Caco-2 (cell line): ENCODE measurements at regions not wholly inside any gene's neighbourhood (a gene's known extent, or its start where the extent isn't known, plus 50 kb on each side); places are given as distances from the start of the nearest gene placed in this dataset.

Experiments used
- BruUV-seq: library from RNA; stranded (reverse); fragments of 400-500 nt; replicated peaks from 2 replicates; lab custom pipeline; 2021; lab: Mats Ljungman, UMichigan
- CTCF ChIA-PET: fragments of 300-600 bp; sonication (Branson Sonifier 250); formaldehyde crosslinking; loops from one replicate; lab custom pipeline; 2022; ENCODE audit warnings: antibody characterized with exemption; lab: Charles Lee
- POLR2A ChIA-PET: fragments of 300-600 bp; sonication (Branson Sonifier 250); formaldehyde crosslinking; loops from one replicate; lab custom pipeline; 2022; ENCODE audit warnings: antibody characterized with exemption; lab: Charles Lee
- DNase-seq, 2 experiments: peaks; one replicate each; pipeline versions ENCODE4 v3.0.0 to v3.0.0-alpha.2; 2020 to 2022
- H3K27me3 ChIP-seq: replicated peaks from 2 replicates; pipeline ENCODE4 v1.6.0; 2011; ENCODE audit warnings: low read length; ENCODE audit not compliant: control insufficient read depth, insufficient read depth
- H3K36me3 ChIP-seq: 2 replicates; pipeline ENCODE4 v1.5.1; 2011; ENCODE audit warnings: low read length; ENCODE audit not compliant: control insufficient read depth, insufficient read depth
- H3K4me1 ChIP-seq: fragments of 250-450 bp; sonication (Bioruptor Pico); 2 replicates; pipeline ENCODE4 v1.5.1; 2020; ENCODE audit warnings: mild to moderate bottlenecking
- H3K4me3 ChIP-seq: 2 replicates; pipeline ENCODE4 v1.5.1; 2011; ENCODE audit warnings: low read depth, mild to moderate bottlenecking, control low read depth, low read length
- H3K9me3 ChIP-seq: fragments of 250-450 bp; sonication (Bioruptor Pico); 2 replicates; pipeline ENCODE4 v1.5.1; 2020; ENCODE audit warnings: mild to moderate bottlenecking, moderate library complexity
- H3K27ac Mint-ChIP-seq: one replicate; pipeline ENCODE4 v1.8.0; 2022; ENCODE audit warnings: mixed read lengths; ENCODE audit not compliant: unreplicated experiment
- H3K27me3 Mint-ChIP-seq: one replicate; pipeline ENCODE4 v1.8.0; 2022; ENCODE audit warnings: mixed read lengths; ENCODE audit not compliant: insufficient read depth, unreplicated experiment
- H3K36me3 Mint-ChIP-seq: one replicate; pipeline ENCODE4 v1.8.0; 2022; ENCODE audit warnings: mild to moderate bottlenecking, mixed read lengths; ENCODE audit not compliant: insufficient read depth, unreplicated experiment
- H3K4me1 Mint-ChIP-seq: one replicate; pipeline ENCODE4 v1.8.0; 2022; ENCODE audit warnings: low read depth, mixed read lengths; ENCODE audit not compliant: unreplicated experiment
- H3K4me3 Mint-ChIP-seq: one replicate; pipeline ENCODE4 v1.8.0; 2022; ENCODE audit warnings: mild to moderate bottlenecking, moderate library complexity, mixed read lengths; ENCODE audit not compliant: unreplicated experiment
- H3K9me3 Mint-ChIP-seq: one replicate; pipeline ENCODE4 v1.8.0; 2022; ENCODE audit warnings: mixed read lengths; ENCODE audit not compliant: unreplicated experiment
- intact Hi-C: fragments of 100-400 bp; cut with micrococcal nuclease; formaldehyde crosslinking; loops from one replicate; pipeline ENCODE4 v1.10.0; 2022; ENCODE audit not compliant: unreplicated experiment
- TF ChIP-seq, protein P1 (sequence below), 2 experiments: fragments of 200-600 bp in 1 of 2; IDR thresholded peaks; 1 replicate in 1 of 2; 2 replicates in 1 of 2; pipeline versions ENCODE4 v1.5.1 to v1.8.0; 2011 to 2022; ENCODE audit warnings: antibody characterized with exemption in 1 of 2, control low read depth in 1 of 2, inconsistent platforms in 1 of 2, low read depth in 1 of 2, low read length in 1 of 2, mild to moderate bottlenecking in 1 of 2, moderate library complexity in 1 of 2; ENCODE audit not compliant: insufficient read depth in 1 of 2, severe bottlenecking in 1 of 2, unreplicated experiment in 1 of 2

DNA sequence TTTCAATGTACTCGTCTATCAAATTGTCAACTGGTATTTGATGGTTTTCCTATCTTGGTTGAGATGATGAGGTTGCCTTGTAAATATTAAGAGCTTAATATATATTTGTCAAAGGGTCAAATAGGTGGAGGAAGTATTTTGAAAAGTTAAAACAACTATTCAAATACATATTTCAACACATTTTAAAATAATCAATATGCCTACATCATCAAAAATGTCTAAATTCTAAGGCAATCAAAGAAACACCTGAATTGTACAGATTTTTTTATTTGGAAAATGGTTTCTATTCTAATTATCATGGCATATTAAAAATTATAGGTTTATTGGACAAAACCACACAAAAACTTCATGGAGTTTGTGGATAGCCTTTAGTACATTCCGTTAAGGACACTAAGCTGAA, 461.4 kb upstream of the ONECUT1 start:
- DNase-seq, result no peak
- no TSS peak for BruUV-seq
- H3K9me3 Mint-ChIP-seq, result no peaks in the 10 kb centered on the region
- TF ChIP-seq, protein P1, sequence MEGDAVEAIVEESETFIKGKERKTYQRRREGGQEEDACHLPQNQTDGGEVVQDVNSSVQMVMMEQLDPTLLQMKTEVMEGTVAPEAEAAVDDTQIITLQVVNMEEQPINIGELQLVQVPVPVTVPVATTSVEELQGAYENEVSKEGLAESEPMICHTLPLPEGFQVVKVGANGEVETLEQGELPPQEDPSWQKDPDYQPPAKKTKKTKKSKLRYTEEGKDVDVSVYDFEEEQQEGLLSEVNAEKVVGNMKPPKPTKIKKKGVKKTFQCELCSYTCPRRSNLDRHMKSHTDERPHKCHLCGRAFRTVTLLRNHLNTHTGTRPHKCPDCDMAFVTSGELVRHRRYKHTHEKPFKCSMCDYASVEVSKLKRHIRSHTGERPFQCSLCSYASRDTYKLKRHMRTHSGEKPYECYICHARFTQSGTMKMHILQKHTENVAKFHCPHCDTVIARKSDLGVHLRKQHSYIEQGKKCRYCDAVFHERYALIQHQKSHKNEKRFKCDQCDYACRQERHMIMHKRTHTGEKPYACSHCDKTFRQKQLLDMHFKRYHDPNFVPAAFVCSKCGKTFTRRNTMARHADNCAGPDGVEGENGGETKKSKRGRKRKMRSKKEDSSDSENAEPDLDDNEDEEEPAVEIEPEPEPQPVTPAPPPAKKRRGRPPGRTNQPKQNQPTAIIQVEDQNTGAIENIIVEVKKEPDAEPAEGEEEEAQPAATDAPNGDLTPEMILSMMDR (IDR thresholded peaks at IDR 0.05; ENCODE audit: insufficient read depth in 1 of 2, low read depth in 1 of 2, low read length in 1 of 2, severe bottlenecking in 1 of 2, unreplicated experiment in 1 of 2), result no peak
- intact Hi-C loops, result no loop called here
- Histone ChIP-seq H3K27me3 (no peaks in the 10 kb centered on the region), H3K36me3 (no peaks in the 10 kb centered on the region), H3K4me1 (no peaks in the 10 kb centered on the region), H3K9me3 (no peaks in the 10 kb centered on the region), H3K4me3 (no peak overlapping the region)
- H3K27me3 Mint-ChIP-seq, result peaks cover 3% of the 10 kb centered on the region
- H3K27ac Mint-ChIP-seq, result no peak overlapping the region
- ChIA-PET POLR2A (no interaction called here), CTCF (no interaction called here)
- no peaks in the 10 kb centered on the region for H3K36me3 Mint-ChIP-seq
- no peak overlapping the region for H3K4me3 Mint-ChIP-seq
- H3K4me1 Mint-ChIP-seq, result peaks cover 8% of the 10 kb centered on the region

DNA sequence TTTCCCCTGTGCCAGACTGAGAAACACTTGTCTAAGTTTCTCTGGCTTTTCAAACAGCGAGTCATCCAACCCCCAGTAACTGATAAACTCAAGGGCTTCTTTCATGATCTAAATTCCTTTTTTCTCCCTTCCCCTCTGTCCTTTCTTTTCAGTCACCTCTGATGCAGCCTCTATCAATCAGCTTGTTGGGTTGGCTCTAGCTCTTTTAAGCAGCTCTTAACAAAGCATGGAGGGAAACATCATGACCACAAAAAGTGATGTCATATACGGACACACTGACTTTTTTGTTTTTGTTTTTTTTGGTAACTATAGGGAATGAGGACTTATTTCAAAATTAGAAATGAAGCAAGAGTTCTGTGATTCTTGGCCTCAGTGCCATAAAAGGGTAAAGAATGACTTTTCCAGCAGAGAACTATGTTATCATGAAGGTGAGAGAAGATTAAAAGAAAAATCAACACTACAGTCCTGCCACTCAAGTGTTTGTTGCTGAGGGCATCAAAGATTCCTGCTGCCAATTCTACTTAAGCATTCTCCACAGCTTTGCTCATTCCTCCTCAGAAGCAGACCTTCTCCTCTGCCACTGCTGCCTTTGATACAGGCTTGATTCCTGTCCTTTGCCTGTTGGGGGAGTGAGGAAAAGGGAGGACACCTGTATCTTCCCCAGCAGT, 457.0 kb upstream of the ONECUT1 start:
- Mint-ChIP-seq H3K36me3 (no peaks in the 10 kb centered on the region), H3K4me3 (no peak overlapping the region), H3K27me3 (peaks cover 10% of the 10 kb centered on the region), H3K27ac (no peak overlapping the region), H3K4me1 (peaks cover 6% of the 10 kb centered on the region), H3K9me3 (no peaks in the 10 kb centered on the region)
- intact Hi-C loops, result no loop called here
- no peaks in the 10 kb centered on the region for H3K9me3 ChIP-seq
- no peaks in the 10 kb centered on the region for H3K4me1 ChIP-seq
- no peaks in the 10 kb centered on the region for H3K27me3 ChIP-seq
- H3K4me3 ChIP-seq, result no peak overlapping the region
- no peaks in the 10 kb centered on the region for H3K36me3 ChIP-seq
- TF ChIP-seq, protein P1 (IDR thresholded peaks at IDR 0.05; ENCODE audit: insufficient read depth in 1 of 2, low read depth in 1 of 2, low read length in 1 of 2, severe bottlenecking in 1 of 2, unreplicated experiment in 1 of 2), result no peak
- ChIA-PET CTCF (no interaction called here), POLR2A (no interaction called here)
- no peak for DNase-seq
- no TSS peak for BruUV-seq

DNA sequence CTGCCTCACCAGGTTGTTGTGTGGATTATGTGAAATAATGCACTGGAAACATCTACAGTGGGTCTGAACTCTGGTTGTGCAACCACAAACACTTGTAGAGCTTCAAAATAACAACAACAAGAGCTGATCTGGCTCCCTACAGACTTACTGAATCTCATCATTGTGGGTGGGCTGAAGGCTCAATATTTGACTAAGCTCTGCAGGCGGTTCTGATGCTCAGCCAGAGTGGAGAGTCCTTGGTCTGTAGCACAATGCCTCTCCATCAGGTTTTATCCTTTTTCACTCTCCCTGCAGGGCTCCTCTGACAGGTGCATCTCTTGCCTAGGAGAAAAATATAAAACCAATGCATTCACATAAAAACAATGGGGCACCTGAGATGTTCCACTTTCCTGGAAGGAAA, 456.3 kb upstream of the ONECUT1 start:
- Mint-ChIP-seq H3K4me1 (no peaks in the 10 kb centered on the region), H3K27me3 (peaks cover 7% of the 10 kb centered on the region), H3K27ac (no peak overlapping the region), H3K4me3 (no peak overlapping the region), H3K36me3 (no peaks in the 10 kb centered on the region), H3K9me3 (no peaks in the 10 kb centered on the region)
- TF ChIP-seq, protein P1 (IDR thresholded peaks at IDR 0.05; ENCODE audit: insufficient read depth in 1 of 2, low read depth in 1 of 2, low read length in 1 of 2, severe bottlenecking in 1 of 2, unreplicated experiment in 1 of 2), result no peak
- intact Hi-C loops, result no loop called here
- BruUV-seq, result no TSS peak
- CTCF ChIA-PET, result no interaction called here
- H3K4me3 ChIP-seq, result no peak overlapping the region
- no peak for DNase-seq
- H3K36me3 ChIP-seq, result no peaks in the 10 kb centered on the region
- POLR2A ChIA-PET, result no interaction called here
- H3K4me1 ChIP-seq, result no peaks in the 10 kb centered on the region
- no peaks in the 10 kb centered on the region for H3K9me3 ChIP-seq
- no peaks in the 10 kb centered on the region for H3K27me3 ChIP-seq
